ENCODE measurements at regions not wholly inside any gene's neighbourhood (a gene's known extent, or its start where the extent isn't known, plus 50 kb on each side); places are given as distances from the start of the nearest gene placed in this dataset.

DNA sequence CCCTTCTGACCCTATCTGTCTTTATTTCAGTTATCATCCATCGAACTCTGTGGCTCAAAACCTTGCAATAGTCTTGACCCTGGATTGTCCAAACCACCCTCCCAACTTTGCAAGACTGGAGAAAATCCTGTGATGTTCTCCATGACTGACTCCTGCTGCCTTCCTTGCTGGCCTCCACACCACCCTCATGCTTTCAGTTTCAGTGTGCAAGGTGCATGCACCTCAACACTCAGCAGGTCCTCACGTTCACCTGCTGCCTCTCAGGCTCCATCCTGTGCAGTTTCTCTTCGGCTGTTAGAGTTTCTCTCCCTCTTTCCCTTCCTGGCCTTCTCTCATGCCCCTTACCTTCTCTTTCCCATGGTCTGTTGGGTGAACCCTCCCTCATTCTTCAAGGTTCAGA, 59.4 kb upstream of the ASIC2 start:
- no peaks in the 10 kb centered on the region for H3K9me3 Mint-ChIP-seq
- no peak overlapping the region for H3K27ac Mint-ChIP-seq (ENCODE audit: low read depth)
- H3K4me3 Mint-ChIP-seq = no peak overlapping the region
- H3K27me3 Mint-ChIP-seq = peaks cover 34% of the 10 kb centered on the region
- ATAC-seq (replicated peaks; ENCODE audit: extremely low read depth, poor library complexity, severe bottlenecking) (no peak), DNase-seq (ENCODE audit: low spot score in 2 of 2) (no peak)
- no peaks in the 10 kb centered on the region for H3K36me3 Mint-ChIP-seq (ENCODE audit: insufficient read depth)
- H3K4me1 Mint-ChIP-seq = peaks cover 5% of the 10 kb centered on the region

DNA sequence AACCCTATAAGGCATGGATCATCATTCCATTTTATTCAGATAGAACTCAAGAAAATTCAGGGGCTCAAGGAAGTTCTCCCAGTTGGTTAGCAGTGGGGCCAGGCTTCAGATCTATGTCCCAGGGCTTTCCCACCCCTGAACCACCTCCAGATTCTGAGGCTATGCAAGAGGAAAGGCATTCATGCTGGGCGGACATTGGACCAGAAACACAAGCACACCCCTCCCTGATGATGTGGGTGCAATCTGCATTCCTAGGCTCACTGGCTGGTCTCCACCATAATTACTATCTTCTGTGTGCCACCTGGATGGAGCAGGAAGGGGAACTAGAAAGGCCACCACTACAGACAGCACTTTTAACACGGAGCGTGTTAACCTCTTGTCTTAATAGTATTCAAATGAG, 63.2 kb upstream of the ASIC2 start:
- DNase-seq (ENCODE audit: low spot score in 2 of 2) (no peak), ATAC-seq (replicated peaks; ENCODE audit: extremely low read depth, poor library complexity, severe bottlenecking) (no peak)
- Mint-ChIP-seq H3K36me3 (ENCODE audit: insufficient read depth) (no peaks in the 10 kb centered on the region), H3K9me3 (no peaks in the 10 kb centered on the region), H3K27me3 (peaks cover 43% of the 10 kb centered on the region), H3K4me1 (peaks cover 5% of the 10 kb centered on the region), H3K4me3 (no peak overlapping the region), H3K27ac (ENCODE audit: low read depth) (no peak overlapping the region)

DNA sequence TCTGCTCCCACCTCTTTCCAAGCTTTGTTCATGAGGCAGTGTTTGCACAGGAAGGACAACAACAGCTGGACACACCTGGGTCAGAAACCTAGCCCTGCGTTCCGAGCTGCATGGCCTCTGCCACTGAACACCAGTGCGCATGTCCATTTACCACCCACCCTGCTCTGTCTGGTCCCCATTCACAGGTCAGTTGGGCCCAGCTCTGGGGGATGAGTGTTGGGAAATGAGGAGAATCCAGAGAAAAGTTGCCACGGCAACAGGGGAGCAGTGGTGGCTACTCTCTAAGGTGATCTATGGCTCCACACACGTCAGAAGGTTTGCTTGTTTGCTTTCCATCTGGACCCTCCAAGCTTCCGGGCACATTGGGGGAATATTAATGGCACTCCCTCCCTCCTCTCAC, 70.4 kb upstream of the ASIC2 start:
- Mint-ChIP-seq H3K36me3 (ENCODE audit: insufficient read depth) (no peaks in the 10 kb centered on the region), H3K27ac (ENCODE audit: low read depth) (no peak overlapping the region), H3K4me1 (no peaks in the 10 kb centered on the region), H3K27me3 (peaks cover 43% of the 10 kb centered on the region), H3K4me3 (no peak overlapping the region), H3K9me3 (no peaks in the 10 kb centered on the region)
- DNase-seq (ENCODE audit: low spot score in 2 of 2) (no peak), ATAC-seq (replicated peaks; ENCODE audit: extremely low read depth, poor library complexity, severe bottlenecking) (no peak)

DNA sequence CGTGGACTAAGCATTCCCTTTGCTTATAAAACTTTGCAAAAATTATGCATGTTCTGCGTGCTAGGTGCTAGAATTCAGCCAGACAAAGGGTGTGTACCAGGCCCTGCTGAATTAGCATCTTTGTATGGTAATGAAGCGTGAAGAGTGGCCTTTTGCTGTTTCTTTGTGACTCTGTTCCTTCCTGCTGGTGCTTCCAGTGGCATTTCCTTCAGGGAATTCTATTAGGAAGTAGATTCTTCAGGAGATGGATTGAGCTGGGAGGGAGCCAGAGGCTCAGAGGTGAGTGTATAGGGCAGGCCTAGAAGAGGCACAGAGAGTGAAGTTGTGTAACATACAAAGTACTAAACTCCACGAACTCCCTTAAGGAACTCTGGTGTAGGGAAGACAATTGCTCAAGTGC, 73.9 kb upstream of the ASIC2 start:
- no peak for ATAC-seq (replicated peaks; ENCODE audit: extremely low read depth, poor library complexity, severe bottlenecking)
- H3K36me3 Mint-ChIP-seq (ENCODE audit: insufficient read depth) = peaks cover 2% of the 10 kb centered on the region
- no peak for DNase-seq (ENCODE audit: low spot score in 2 of 2)
- no peaks in the 10 kb centered on the region for H3K9me3 Mint-ChIP-seq
- H3K27me3 Mint-ChIP-seq = peaks cover 43% of the 10 kb centered on the region
- no peak overlapping the region for H3K4me3 Mint-ChIP-seq
- no peak overlapping the region for H3K27ac Mint-ChIP-seq (ENCODE audit: low read depth)
- no peaks in the 10 kb centered on the region for H3K4me1 Mint-ChIP-seq

DNA sequence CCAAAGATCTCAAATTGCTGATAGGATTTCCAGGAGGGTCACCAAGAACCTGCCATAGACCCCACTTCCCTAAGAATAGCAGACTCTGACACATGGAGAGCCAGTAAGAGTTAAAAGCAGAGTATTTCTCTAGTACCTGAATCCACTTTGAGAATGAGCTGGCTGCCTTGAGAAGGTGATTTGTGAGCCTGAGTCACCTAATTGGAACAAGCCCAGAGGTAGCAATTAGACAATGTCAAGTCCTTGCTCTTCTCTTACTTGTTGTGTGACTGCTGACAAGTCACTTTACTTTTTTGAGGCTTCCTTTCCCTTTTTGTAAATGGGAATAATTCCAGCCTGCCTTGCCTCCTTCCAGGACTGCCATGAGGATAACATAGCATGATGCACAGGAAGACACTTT, 76.1 kb upstream of the ASIC2 start:
- Mint-ChIP-seq H3K27me3 (peaks cover 41% of the 10 kb centered on the region), H3K4me3 (no peak overlapping the region), H3K9me3 (no peaks in the 10 kb centered on the region), H3K36me3 (ENCODE audit: insufficient read depth) (peaks cover 2% of the 10 kb centered on the region), H3K4me1 (no peaks in the 10 kb centered on the region), H3K27ac (ENCODE audit: low read depth) (no peak overlapping the region)
- DNase-seq (ENCODE audit: low spot score in 2 of 2) = no peak
- no peak for ATAC-seq (replicated peaks; ENCODE audit: extremely low read depth, poor library complexity, severe bottlenecking)

DNA sequence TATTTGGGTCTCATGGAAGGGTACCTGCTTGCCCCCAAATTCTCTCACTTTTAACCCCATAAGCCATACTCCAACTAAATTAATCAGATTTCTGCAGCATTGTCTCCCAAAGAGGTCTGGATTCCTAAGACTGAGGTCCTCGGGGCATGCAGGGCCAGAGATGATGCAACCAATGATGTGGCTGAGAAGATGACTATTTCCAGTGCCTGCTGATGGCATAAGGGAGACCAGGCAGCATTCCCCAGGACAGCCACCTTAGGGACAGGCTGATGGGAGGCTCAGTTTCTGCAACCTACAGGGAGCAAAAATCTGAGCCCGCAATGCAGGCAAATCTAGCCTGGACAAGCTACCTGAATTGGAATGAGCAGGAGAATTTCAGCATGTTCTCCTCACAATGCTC, 76.8 kb upstream of the ASIC2 start:
- H3K36me3 Mint-ChIP-seq (ENCODE audit: insufficient read depth) = peaks cover 2% of the 10 kb centered on the region
- DNase-seq (ENCODE audit: low spot score in 2 of 2) = no peak
- peaks cover 33% of the 10 kb centered on the region for H3K27me3 Mint-ChIP-seq
- no peak overlapping the region for H3K4me3 Mint-ChIP-seq
- ATAC-seq (replicated peaks; ENCODE audit: extremely low read depth, poor library complexity, severe bottlenecking) = no peak
- no peaks in the 10 kb centered on the region for H3K9me3 Mint-ChIP-seq
- no peaks in the 10 kb centered on the region for H3K4me1 Mint-ChIP-seq
- no peak overlapping the region for H3K27ac Mint-ChIP-seq (ENCODE audit: low read depth)

DNA sequence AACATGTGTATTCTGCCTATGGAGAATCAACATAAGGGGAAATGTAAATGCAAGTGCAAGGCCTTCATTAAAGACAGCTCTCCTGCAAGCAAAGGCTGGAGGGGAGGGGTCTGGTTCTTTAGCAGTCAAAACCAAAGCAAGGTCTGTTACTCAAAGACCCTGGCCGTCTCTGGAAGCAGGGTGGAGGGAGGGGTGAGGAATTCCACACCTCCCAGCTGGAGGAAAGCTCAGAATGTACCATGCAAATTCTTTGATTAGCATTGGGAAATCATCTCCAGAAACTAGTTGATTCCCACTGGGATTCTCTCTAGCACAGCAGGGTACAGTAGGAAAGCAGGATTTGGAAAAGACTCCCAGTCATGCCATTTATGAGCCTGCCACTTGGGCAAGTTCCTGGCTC, 77.3 kb upstream of the ASIC2 start:
- no peaks in the 10 kb centered on the region for H3K9me3 Mint-ChIP-seq
- no peak overlapping the region for H3K27ac Mint-ChIP-seq (ENCODE audit: low read depth)
- peaks cover 28% of the 10 kb centered on the region for H3K27me3 Mint-ChIP-seq
- DNase-seq (ENCODE audit: low spot score in 2 of 2) = no peak
- H3K4me3 Mint-ChIP-seq = no peak overlapping the region
- H3K36me3 Mint-ChIP-seq (ENCODE audit: insufficient read depth) = peaks cover 2% of the 10 kb centered on the region
- no peaks in the 10 kb centered on the region for H3K4me1 Mint-ChIP-seq
- ATAC-seq (replicated peaks; ENCODE audit: extremely low read depth, poor library complexity, severe bottlenecking) = no peak

DNA sequence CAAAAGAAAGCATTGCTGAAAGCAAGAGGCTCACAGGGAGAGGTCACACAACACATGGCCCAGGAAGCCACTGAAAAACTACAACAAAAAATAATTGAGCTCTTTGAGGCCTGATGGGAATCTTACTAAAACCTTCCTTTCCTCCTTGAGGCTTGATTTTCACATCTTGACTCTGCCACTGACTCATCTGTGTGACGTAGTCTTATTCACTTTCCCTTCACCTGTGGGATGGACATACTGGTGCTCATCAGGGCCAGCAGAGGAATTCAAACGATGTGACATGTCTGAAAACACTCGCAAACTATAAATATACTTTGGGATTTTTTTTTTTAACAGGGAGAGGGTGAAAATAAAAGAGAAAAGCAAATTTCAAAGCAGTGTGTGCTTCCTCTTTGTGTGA, 78.3 kb upstream of the ASIC2 start:
- Mint-ChIP-seq H3K27me3 (peaks cover 25% of the 10 kb centered on the region), H3K4me3 (no peak overlapping the region), H3K9me3 (no peaks in the 10 kb centered on the region), H3K4me1 (no peaks in the 10 kb centered on the region), H3K27ac (ENCODE audit: low read depth) (no peak overlapping the region), H3K36me3 (ENCODE audit: insufficient read depth) (peaks cover 2% of the 10 kb centered on the region)
- no peak for DNase-seq (ENCODE audit: low spot score in 2 of 2)
- no peak for ATAC-seq (replicated peaks; ENCODE audit: extremely low read depth, poor library complexity, severe bottlenecking)

DNA sequence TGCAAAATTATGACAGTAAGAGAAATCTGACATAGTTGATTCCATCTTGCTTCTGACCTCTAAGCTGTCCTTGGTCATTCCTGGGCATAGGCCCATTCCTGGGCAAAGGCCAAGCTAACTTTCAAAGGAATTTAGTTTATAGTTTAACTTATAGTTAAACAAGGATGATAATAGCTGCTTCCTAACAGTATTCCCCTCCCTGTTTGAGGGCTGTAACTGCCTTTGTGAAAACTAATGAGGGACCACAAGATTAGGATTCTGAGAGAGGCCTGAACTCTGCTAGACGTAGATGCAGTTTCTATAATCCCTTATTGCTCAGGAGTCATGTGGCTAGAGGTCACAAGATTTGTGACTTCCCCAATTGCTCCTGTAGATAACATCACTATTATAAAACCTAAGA, 80.2 kb upstream of the ASIC2 start:
- Mint-ChIP-seq H3K27me3 (peaks cover 24% of the 10 kb centered on the region), H3K9me3 (no peaks in the 10 kb centered on the region), H3K4me3 (no peak overlapping the region), H3K4me1 (no peaks in the 10 kb centered on the region), H3K36me3 (ENCODE audit: insufficient read depth) (peaks cover 2% of the 10 kb centered on the region), H3K27ac (ENCODE audit: low read depth) (no peak overlapping the region)
- ATAC-seq (replicated peaks; ENCODE audit: extremely low read depth, poor library complexity, severe bottlenecking) (no peak), DNase-seq (ENCODE audit: low spot score in 2 of 2) (no peak)

DNA sequence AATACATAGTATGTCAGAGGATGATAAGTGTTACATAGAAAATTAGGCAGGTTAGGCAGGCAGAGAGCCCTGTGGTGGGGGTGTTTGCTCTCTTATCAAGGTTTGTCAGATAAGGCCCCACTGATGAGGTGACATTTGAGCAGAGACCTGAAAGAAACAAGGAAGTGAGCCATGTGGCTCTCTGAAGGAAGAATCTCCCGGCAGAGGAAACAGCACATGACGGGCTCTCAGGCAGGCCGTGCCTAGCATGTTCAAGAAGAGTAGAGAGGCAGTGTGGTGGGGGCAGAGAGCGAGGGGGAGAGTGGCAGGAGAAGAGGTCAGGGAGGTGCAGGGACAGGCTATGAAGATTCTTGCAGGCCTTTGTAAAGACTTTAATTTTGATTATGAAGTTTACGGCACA, 82.0 kb upstream of the ASIC2 start:
- peaks cover 2% of the 10 kb centered on the region for H3K36me3 Mint-ChIP-seq (ENCODE audit: insufficient read depth)
- DNase-seq (ENCODE audit: low spot score in 2 of 2) (no peak), ATAC-seq (replicated peaks; ENCODE audit: extremely low read depth, poor library complexity, severe bottlenecking) (no peak)
- H3K27ac Mint-ChIP-seq (ENCODE audit: low read depth) = no peak overlapping the region
- H3K4me3 Mint-ChIP-seq = no peak overlapping the region
- H3K9me3 Mint-ChIP-seq = no peaks in the 10 kb centered on the region
- H3K27me3 Mint-ChIP-seq = peaks cover 26% of the 10 kb centered on the region
- H3K4me1 Mint-ChIP-seq = no peaks in the 10 kb centered on the region

DNA sequence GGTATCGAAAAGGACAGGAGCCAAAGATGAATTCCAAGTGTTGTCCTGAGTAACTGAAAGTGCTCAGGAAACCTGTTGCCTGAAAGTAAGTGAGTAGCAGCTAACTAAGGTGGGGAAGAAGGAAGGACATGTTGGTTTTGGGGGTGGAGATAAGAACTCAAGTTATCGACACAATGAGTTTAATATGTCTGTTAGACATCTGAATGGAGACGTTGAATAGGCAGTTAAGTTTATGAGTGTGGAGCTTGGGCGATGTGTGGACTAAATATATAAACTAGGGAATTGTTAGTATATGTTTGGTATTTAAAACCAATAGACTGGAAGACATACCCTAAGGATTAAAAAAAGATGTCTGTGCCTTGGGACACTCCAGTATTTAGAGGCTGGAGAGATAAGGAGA, 82.7 kb upstream of the ASIC2 start:
- no peaks in the 10 kb centered on the region for H3K4me1 Mint-ChIP-seq
- peaks cover 26% of the 10 kb centered on the region for H3K27me3 Mint-ChIP-seq
- H3K36me3 Mint-ChIP-seq (ENCODE audit: insufficient read depth) = peaks cover 2% of the 10 kb centered on the region
- DNase-seq (ENCODE audit: low spot score in 2 of 2) (no peak), ATAC-seq (replicated peaks; ENCODE audit: extremely low read depth, poor library complexity, severe bottlenecking) (no peak)
- H3K27ac Mint-ChIP-seq (ENCODE audit: low read depth) = no peak overlapping the region
- no peaks in the 10 kb centered on the region for H3K9me3 Mint-ChIP-seq
- no peak overlapping the region for H3K4me3 Mint-ChIP-seq

DNA sequence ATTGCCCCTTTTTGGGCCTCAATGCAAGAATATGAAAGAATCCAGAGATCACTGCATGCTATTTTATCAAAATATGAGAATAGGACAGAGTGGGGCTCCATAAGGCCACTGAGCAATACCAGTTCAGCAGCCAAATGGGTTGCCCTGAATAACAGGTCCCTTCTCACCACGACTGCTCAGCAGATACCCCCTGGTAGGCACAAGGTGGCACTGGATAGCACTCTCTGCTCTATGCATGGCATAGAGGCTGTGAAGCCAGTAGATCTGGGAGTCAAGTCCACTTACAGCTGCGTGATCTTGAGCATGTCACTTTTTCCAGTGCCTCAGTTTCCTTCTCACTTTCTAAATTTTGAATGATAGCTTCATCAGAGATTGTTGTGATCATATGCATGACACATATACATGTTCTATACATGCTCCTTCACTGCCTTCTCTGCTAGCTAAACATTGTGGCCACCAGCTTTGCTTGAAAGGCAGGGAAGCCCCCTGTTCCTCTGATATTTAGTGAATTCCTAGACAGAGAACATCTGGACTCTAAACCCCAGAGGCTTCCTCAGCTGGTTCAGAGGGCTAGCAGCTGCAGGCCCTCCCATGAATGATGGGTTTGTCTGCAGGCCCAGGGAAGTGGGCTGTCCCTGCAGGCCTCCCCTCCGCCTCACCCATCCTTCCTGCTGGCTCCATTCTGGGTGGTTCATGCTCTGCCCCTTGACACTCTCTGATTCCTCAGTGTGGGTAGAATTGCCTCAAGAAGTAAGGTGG, 84.9 kb upstream of the ASIC2 start:
- no peak for ATAC-seq (replicated peaks; ENCODE audit: extremely low read depth, poor library complexity, severe bottlenecking)
- Mint-ChIP-seq H3K4me3 (no peak overlapping the region), H3K27me3 (peaks cover 9% of the 10 kb centered on the region), H3K4me1 (no peaks in the 10 kb centered on the region), H3K9me3 (no peaks in the 10 kb centered on the region), H3K27ac (ENCODE audit: low read depth) (no peak overlapping the region), H3K36me3 (ENCODE audit: insufficient read depth) (no peaks in the 10 kb centered on the region)
- no peak for DNase-seq (ENCODE audit: low spot score in 2 of 2)

DNA sequence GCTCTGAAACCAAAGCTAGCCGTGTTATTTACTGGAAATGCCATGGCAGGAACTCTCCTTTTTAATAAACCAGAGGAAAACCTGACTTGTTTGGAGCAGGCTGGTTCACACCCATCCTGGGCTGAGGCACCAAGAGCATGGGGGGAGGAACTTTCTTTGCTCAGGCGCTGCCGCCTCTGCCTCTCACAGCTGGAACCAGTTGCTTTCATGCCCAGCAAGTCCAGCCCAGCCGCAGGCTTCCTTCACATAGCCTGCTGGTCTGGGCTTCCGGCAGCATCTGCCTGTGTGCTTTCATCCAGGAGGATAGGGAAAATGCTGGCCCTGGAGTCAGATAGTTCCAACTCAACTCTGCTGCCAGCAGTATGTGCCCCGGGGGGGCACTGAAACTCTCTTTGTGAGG, 88.1 kb upstream of the ASIC2 start:
- no peak overlapping the region for H3K27ac Mint-ChIP-seq (ENCODE audit: low read depth)
- ATAC-seq (replicated peaks; ENCODE audit: extremely low read depth, poor library complexity, severe bottlenecking) (no peak), DNase-seq (ENCODE audit: low spot score in 2 of 2) (no peak)
- no peaks in the 10 kb centered on the region for H3K4me1 Mint-ChIP-seq
- peaks cover 16% of the 10 kb centered on the region for H3K27me3 Mint-ChIP-seq
- H3K4me3 Mint-ChIP-seq = no peak overlapping the region
- no peaks in the 10 kb centered on the region for H3K9me3 Mint-ChIP-seq
- no peaks in the 10 kb centered on the region for H3K36me3 Mint-ChIP-seq (ENCODE audit: insufficient read depth)
